Mesenchymal stem cell (in vitro differentiated cells and primary cell): ENCODE measurements at regions not wholly inside any gene's neighbourhood (a gene's known extent, or its start where the extent isn't known, plus 50 kb on each side); places are given as distances from the start of the nearest gene placed in this dataset.

Source experiments
- DNase-seq: peaks from one replicate; pipeline ENCODE4 v3.0.0-alpha.2; 2013
- H2AFZ ChIP-seq: one replicate; pipeline ENCODE4 v1.6.1; 2013; ENCODE audit warnings: low read depth, mild to moderate bottlenecking, control low read depth, inconsistent platforms, low read length, moderate library complexity
- H2AK5ac ChIP-seq: 2 replicates; pipeline ENCODE4 v1.6.1; 2013; ENCODE audit warnings: low read length, moderate library complexity, mild to moderate bottlenecking, inconsistent platforms; ENCODE audit not compliant: severe bottlenecking
- H2BK120ac ChIP-seq: one replicate; pipeline ENCODE4 v1.6.1; 2013; ENCODE audit warnings: low read depth, mild to moderate bottlenecking, inconsistent platforms, low read length, moderate library complexity
- H2BK12ac ChIP-seq, 2 experiments: one replicate each; pipeline ENCODE4 v1.6.1; 2013; ENCODE audit warnings: inconsistent platforms in 2 of 2, low read length in 2 of 2, mild to moderate bottlenecking in 2 of 2, moderate library complexity in 2 of 2, control low read depth in 1 of 2
- H2BK15ac ChIP-seq: one replicate; pipeline ENCODE4 v1.6.1; 2013; ENCODE audit warnings: mild to moderate bottlenecking, low read depth, inconsistent platforms; ENCODE audit not compliant: poor library complexity, severe bottlenecking
- H2BK5ac ChIP-seq: 2 replicates; pipeline ENCODE4 v1.6.1; 2013; ENCODE audit warnings: low read depth, mild to moderate bottlenecking, low read length, control low read depth, inconsistent platforms; ENCODE audit not compliant: poor library complexity, severe bottlenecking
- H3K14ac ChIP-seq, 2 experiments: one replicate each; pipeline ENCODE4 v1.6.1; 2013; ENCODE audit warnings: inconsistent platforms in 2 of 2, low read length in 2 of 2, control low read depth in 1 of 2, mild to moderate bottlenecking in 1 of 2, moderate library complexity in 1 of 2
- H3K18ac ChIP-seq, 2 experiments: one replicate each; pipeline ENCODE4 v1.6.1; 2013; ENCODE audit warnings: inconsistent platforms in 2 of 2, low read length in 2 of 2, control low read depth in 1 of 2, low read depth in 1 of 2, mild to moderate bottlenecking in 1 of 2
- H3K23ac ChIP-seq, 2 experiments: one replicate each; pipeline ENCODE4 v1.6.1; 2013; ENCODE audit warnings: inconsistent platforms in 2 of 2, low read length in 2 of 2, mild to moderate bottlenecking in 2 of 2, moderate library complexity in 2 of 2, control low read depth in 1 of 2
- H3K27ac ChIP-seq: 2 replicates; pipeline ENCODE4 v1.5.1; 2013; ENCODE audit warnings: mild to moderate bottlenecking, moderate library complexity, low read length, control low read depth, inconsistent platforms; ENCODE audit not compliant: poor library complexity, severe bottlenecking
- H3K27me3 ChIP-seq, 2 experiments: 2 replicates each; pipeline versions ENCODE4 v1.6.1 to v1.7.0; 2013; ENCODE audit warnings: low read length in 2 of 2, mild to moderate bottlenecking in 2 of 2, moderate library complexity in 2 of 2, control low read depth in 1 of 2, inconsistent platforms in 1 of 2; ENCODE audit not compliant: control insufficient read depth in 1 of 2, insufficient read depth in 1 of 2
- H3K36me3 ChIP-seq, 2 experiments: 2 replicates each; pipeline versions ENCODE4 v1.6.1 to v1.7.0; 2013; ENCODE audit warnings: low read length in 2 of 2, control low read depth in 1 of 2, inconsistent platforms in 1 of 2, low read depth in 1 of 2, mild to moderate bottlenecking in 1 of 2; ENCODE audit not compliant: insufficient read depth in 2 of 2, control insufficient read depth in 1 of 2
- H3K4ac ChIP-seq, 2 experiments: one replicate each; pipeline ENCODE4 v1.6.1; 2013; ENCODE audit warnings: inconsistent platforms in 2 of 2, low read length in 2 of 2, mild to moderate bottlenecking in 2 of 2, moderate library complexity in 2 of 2, control low read depth in 1 of 2, low read depth in 1 of 2
- H3K4me1 ChIP-seq: 2 replicates; pipeline ENCODE4 v1.6.1; 2013; ENCODE audit warnings: low read depth, low read length, control low read depth; ENCODE audit not compliant: control insufficient read depth, insufficient read depth
- H3K4me2 ChIP-seq: 2 replicates; pipeline ENCODE4 v1.6.1; 2013; ENCODE audit warnings: low read length, mild to moderate bottlenecking, inconsistent platforms; ENCODE audit not compliant: poor library complexity, severe bottlenecking
- H3K4me3 ChIP-seq, 2 experiments: 2 replicates each; pipeline versions ENCODE4 v1.5.1 to v1.7.0; 2013; ENCODE audit warnings: low read length in 2 of 2, mild to moderate bottlenecking in 2 of 2, control low read depth in 1 of 2, low read depth in 1 of 2; ENCODE audit not compliant: insufficient read depth in 1 of 2
- H3K79me1 ChIP-seq: replicated peaks from 2 replicates; pipeline ENCODE4 v1.6.1; 2013; ENCODE audit warnings: mild to moderate bottlenecking, control low read depth, low read length, inconsistent platforms; ENCODE audit not compliant: poor library complexity, severe bottlenecking
- H3K9ac ChIP-seq: 2 replicates; pipeline ENCODE4 v1.7.0; 2013; ENCODE audit warnings: mild to moderate bottlenecking, low read length, moderate library complexity
- H3K9me3 ChIP-seq: 2 replicates; pipeline ENCODE4 v1.7.0; 2013; ENCODE audit warnings: mild to moderate bottlenecking, low read length; ENCODE audit not compliant: control insufficient read depth
- H4K8ac ChIP-seq: one replicate; pipeline ENCODE4 v1.6.1; 2013; ENCODE audit warnings: inconsistent platforms, mild to moderate bottlenecking, low read length, moderate library complexity
- H4K91ac ChIP-seq: one replicate; pipeline ENCODE4 v1.6.1; 2013; ENCODE audit warnings: mild to moderate bottlenecking, low read length, inconsistent platforms
- WGBS: methylation state at CpG from one replicate; pipeline ENCODE4 v1.1.7; 2013; ENCODE audit warnings: mixed read lengths; 5-methylcytosine and 5-hydroxymethylcytosine counted together

DNA sequence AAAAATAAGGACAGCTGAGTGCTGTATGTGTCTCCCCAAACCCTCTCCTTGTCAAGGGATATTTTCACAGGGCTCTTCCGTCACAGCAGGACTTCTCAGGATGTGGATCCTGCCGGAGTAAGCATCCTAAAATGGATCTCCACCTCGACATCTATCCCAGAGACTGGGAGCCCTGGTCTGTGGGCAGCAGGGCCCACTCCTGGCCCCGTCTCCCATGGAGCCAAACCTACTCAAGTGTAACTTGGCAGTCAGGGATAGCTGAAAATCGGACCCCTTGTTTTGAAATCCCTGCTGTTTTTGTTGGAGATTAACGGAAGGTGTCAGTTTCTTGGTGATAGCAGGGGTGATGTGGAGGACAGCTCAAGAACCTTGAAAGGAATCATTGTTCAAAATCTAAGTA, 109.0 kb upstream of the TWIST2 start:
- Histone ChIP-seq H2BK5ac (no peak overlapping the region), H3K9ac (no peak overlapping the region), H3K36me3 (no peaks in the 10 kb centered on the region), H4K91ac (no peak overlapping the region), H4K8ac (no peak overlapping the region), H3K9me3 (peaks cover 7% of the 10 kb centered on the region), H2BK15ac (no peak overlapping the region), H3K14ac (no peak overlapping the region), H2AFZ (no peak overlapping the region), H3K4me3 (no peak overlapping the region), H3K18ac (no peak overlapping the region), H2BK12ac (no peak overlapping the region), H3K27me3 (peaks cover 0 to 5% of the 10 kb centered on the region in 2 experiments), H3K4me1 (peaks cover 2% of the 10 kb centered on the region), H3K27ac (no peak overlapping the region), H3K23ac (no peak overlapping the region), H2AK5ac (no peak overlapping the region), H3K4me2 (no peak overlapping the region), H2BK120ac (no peak overlapping the region), H3K4ac (no peak overlapping the region), H3K79me1 (no peaks in the 10 kb centered on the region)
- 58% methylated on average over 6 of the region's 6 CpGs for WGBS
- DNase-seq: no peak

DNA sequence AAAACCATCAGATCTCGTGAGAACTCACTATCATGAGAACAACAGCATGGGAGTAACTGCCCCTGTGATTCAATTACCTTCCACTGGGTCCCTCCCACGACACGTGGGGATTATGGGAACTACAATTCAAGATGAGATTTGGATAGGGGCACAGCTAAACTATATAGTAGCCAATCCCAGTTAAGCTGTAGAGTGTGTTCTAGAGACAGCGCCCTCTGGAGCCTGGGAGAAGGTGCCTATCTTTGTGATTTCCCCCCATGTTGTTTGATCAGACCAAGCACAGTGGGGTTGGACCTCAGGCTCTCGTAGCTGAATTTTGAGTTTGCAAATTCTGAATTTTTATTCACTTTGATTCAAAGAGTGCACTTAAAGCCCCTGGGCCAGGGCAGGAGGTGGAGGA, 108.2 kb upstream of the TWIST2 start:
- WGBS: 81% methylated on average over 4 of the region's 5 CpGs
- peaks cover 0 to 5% of the 10 kb centered on the region in 2 experiments for H3K27me3 ChIP-seq

DNA sequence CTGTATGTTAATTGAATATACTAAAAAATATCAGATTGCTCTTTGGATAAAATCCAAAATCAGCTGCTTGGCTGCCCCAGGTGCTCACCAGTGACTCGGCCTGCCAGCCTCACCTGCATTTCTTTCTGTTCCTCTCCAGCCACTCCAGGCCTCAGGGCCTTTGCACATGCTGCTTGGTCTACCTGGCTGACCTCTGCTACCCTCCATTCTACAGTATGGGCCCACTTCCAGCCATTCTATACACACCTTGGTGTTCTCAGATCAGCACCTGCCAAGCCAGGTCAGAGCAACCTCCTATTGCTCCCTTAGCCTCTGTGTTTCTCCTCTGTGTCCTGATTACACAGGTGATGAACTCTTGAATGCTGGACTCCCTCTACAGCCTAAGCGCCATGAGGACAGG, 106.6 kb upstream of the TWIST2 start:
- H3K4me3 ChIP-seq: no peak overlapping the region
- H2AK5ac ChIP-seq: no peak overlapping the region
- no peak overlapping the region for H2BK120ac ChIP-seq
- peaks cover 2% of the 10 kb centered on the region for H3K4me1 ChIP-seq
- H3K27me3 ChIP-seq: peaks cover 2 to 5% of the 10 kb centered on the region in 2 experiments
- no peak overlapping the region for H2AFZ ChIP-seq
- DNase-seq: no peak
- no peak overlapping the region for H3K4ac ChIP-seq
- H2BK5ac ChIP-seq: no peak overlapping the region
- H3K9ac ChIP-seq: no peak overlapping the region
- no peak overlapping the region for H3K4me2 ChIP-seq
- H3K36me3 ChIP-seq: no peaks in the 10 kb centered on the region
- WGBS: 55% methylated on average over 2 of the region's 2 CpGs
- H2BK15ac ChIP-seq: no peak overlapping the region
- H3K79me1 ChIP-seq: no peaks in the 10 kb centered on the region
- no peak overlapping the region for H3K23ac ChIP-seq
- H3K14ac ChIP-seq: no peak overlapping the region
- H4K8ac ChIP-seq: no peak overlapping the region
- no peak overlapping the region for H3K18ac ChIP-seq
- no peak overlapping the region for H3K27ac ChIP-seq
- no peak overlapping the region for H2BK12ac ChIP-seq
- H3K9me3 ChIP-seq: peaks cover 7% of the 10 kb centered on the region
- H4K91ac ChIP-seq: no peak overlapping the region

More for the DNA sequence above, 108.2 kb upstream of the TWIST2 start:
- Histone ChIP-seq H2BK15ac (no peak overlapping the region), H3K9ac (no peak overlapping the region), H4K8ac (no peak overlapping the region), H2BK120ac (no peak overlapping the region), H2BK12ac (no peak overlapping the region), H3K4me3 (no peak overlapping the region), H3K23ac (no peak overlapping the region), H2AK5ac (no peak overlapping the region), H3K79me1 (no peaks in the 10 kb centered on the region), H3K4me2 (no peak overlapping the region), H3K18ac (no peak overlapping the region), H4K91ac (no peak overlapping the region), H3K14ac (no peak overlapping the region), H3K4me1 (peaks cover 2% of the 10 kb centered on the region), H3K9me3 (peaks cover 7% of the 10 kb centered on the region), H2AFZ (no peak overlapping the region), H3K27ac (no peak overlapping the region), H2BK5ac (no peak overlapping the region), H3K36me3 (no peaks in the 10 kb centered on the region), H3K4ac (no peak overlapping the region)
- no peak for DNase-seq

DNA sequence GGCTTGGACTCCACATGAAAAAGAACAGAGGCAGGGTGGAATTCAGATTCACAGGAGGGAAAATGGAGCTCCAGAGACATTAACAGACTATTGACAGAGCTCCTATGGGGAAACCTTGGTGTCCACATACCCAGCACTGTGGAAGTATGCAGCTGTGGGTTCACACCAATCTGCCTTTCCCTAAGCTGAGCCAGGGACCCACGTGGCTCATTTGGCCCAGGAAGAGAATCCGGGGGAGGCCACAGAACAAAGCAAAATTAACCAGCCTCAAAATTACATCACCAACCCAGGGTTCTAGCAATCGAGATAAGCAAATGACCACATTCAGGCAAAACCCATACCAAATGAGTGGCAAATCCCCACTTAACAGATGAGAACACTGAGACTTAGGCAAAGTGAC, 105.8 kb upstream of the TWIST2 start:
- peaks cover 7% of the 10 kb centered on the region for H3K9me3 ChIP-seq
- H3K4ac ChIP-seq: no peak overlapping the region
- no peak overlapping the region for H4K91ac ChIP-seq
- no peak overlapping the region for H3K23ac ChIP-seq
- H2BK120ac ChIP-seq: no peak overlapping the region
- H2BK15ac ChIP-seq: no peak overlapping the region
- no peak overlapping the region for H4K8ac ChIP-seq
- no peaks in the 10 kb centered on the region for H3K79me1 ChIP-seq
- H3K9ac ChIP-seq: no peak overlapping the region
- no peak overlapping the region for H3K4me3 ChIP-seq
- H3K4me2 ChIP-seq: no peak overlapping the region
- WGBS: 63% methylated on average over 3 of the region's 3 CpGs
- H3K27ac ChIP-seq: no peak overlapping the region
- H3K18ac ChIP-seq: no peak overlapping the region
- no peak overlapping the region for H2BK12ac ChIP-seq
- no peak overlapping the region for H2AK5ac ChIP-seq
- H3K27me3 ChIP-seq: peaks cover 2 to 5% of the 10 kb centered on the region in 2 experiments
- no peaks in the 10 kb centered on the region for H3K36me3 ChIP-seq
- peaks cover 2% of the 10 kb centered on the region for H3K4me1 ChIP-seq
- no peak for DNase-seq
- no peak overlapping the region for H3K14ac ChIP-seq
- no peak overlapping the region for H2BK5ac ChIP-seq
- H2AFZ ChIP-seq: no peak overlapping the region
